K562 (cell line): ENCODE measurements at regions not wholly inside any gene's neighbourhood (a gene's known extent, or its start where the extent isn't known, plus 50 kb on each side); places are given as distances from the start of the nearest gene placed in this dataset.

Experiments used
- ATAC-seq: fragments of 200-7000 bp; cut with Tn5 transposase; 3 replicates; pipeline ENCODE4 v1.9.1; 2020; ENCODE audit warnings: moderate library complexity
- BruUV-seq: library from RNA; stranded (reverse); fragments of 400-500 nt; replicated peaks from 2 replicates; lab custom pipeline; 2021; lab: Mats Ljungman, UMichigan
- CTCF ChIA-PET: fragments of 300-600 bp; formaldehyde crosslinking; extraction: SDS; loops from one replicate; lab custom pipeline; 2021; ENCODE audit warnings: low intra/inter-chr PET ratio; lab: Yijun Ruan, JAX
- POLR2A ChIA-PET: fragments of 300-600, 350-650 bp; sonication (Branson Sonifier 250); formaldehyde crosslinking; extraction: SDS; loops from one replicate; lab custom pipeline; 2021; ENCODE audit warnings: antibody characterized with exemption, inconsistent platforms; lab: Yijun Ruan, JAX
- DNase-seq, 4 experiments: peaks; one replicate each; pipeline versions ENCODE4 v3.0.0 to v3.0.0-alpha.2; 2011 to 2018; ENCODE audit warnings: low spot score in 3 of 4, mixed read lengths in 3 of 4; ENCODE audit errors: extremely low read depth in 1 of 4
- FAIRE-seq: peaks from 2 replicates; lab custom pipeline; 2011; peaks lifted over from hg19 to GRCh38; lab: Jason Lieb, UNC
- H2AFZ ChIP-seq: 2 replicates; pipeline ENCODE4 v1.6.0; 2011; ENCODE audit warnings: low read depth, low read length, control low read depth, inconsistent platforms
- H3K27ac ChIP-seq: fragments of 200-600 bp; 3 replicates; pipeline ENCODE4 v1.8.0; 2011; ENCODE audit warnings: low read depth, mild to moderate bottlenecking, control low read depth, inconsistent platforms, low read length, moderate library complexity, mixed read lengths; ENCODE audit errors: extremely low read depth
- H3K27me3 ChIP-seq, 2 experiments: fragments of 300-600 bp in 1 of 2; 2 replicates in 1 of 2; 3 replicates in 1 of 2; pipeline versions ENCODE4 v1.6.0 to v1.8.0; 2011; ENCODE audit warnings: inconsistent platforms in 2 of 2, low read length in 2 of 2, mild to moderate bottlenecking in 1 of 2, mixed read lengths in 1 of 2, moderate library complexity in 1 of 2; ENCODE audit not compliant: control insufficient read depth in 2 of 2, insufficient read depth in 2 of 2
- H3K36me3 ChIP-seq: fragments of 300-600 bp; 3 replicates; pipeline ENCODE4 v1.8.0; 2011; ENCODE audit warnings: mild to moderate bottlenecking, low read length, inconsistent platforms; ENCODE audit not compliant: control insufficient read depth, insufficient read depth
- H3K4me1 ChIP-seq, 2 experiments: fragments of 200-600 bp in 1 of 2; replicated peaks in 1 of 2; 2 replicates in 1 of 2; 3 replicates in 1 of 2; pipeline versions ENCODE4 v1.5.1 to v1.8.0; 2011; ENCODE audit warnings: inconsistent platforms in 2 of 2, low read length in 2 of 2, mild to moderate bottlenecking in 1 of 2, mixed read lengths in 1 of 2, moderate library complexity in 1 of 2; ENCODE audit not compliant: control insufficient read depth in 2 of 2, insufficient read depth in 2 of 2
- H3K4me2 ChIP-seq: 2 replicates; pipeline ENCODE4 v1.6.1; 2011; ENCODE audit warnings: low read length, control low read depth, inconsistent platforms, mixed read lengths; ENCODE audit not compliant: insufficient read depth
- H3K4me3 ChIP-seq: fragments of 200-600 bp; sonication (generic), shearing (Covaris generic); 2 replicates; pipeline ENCODE4 v1.5.1; 2016; ENCODE audit warnings: control low read depth, inconsistent platforms
- H3K79me2 ChIP-seq: fragments of 200-600 bp; 3 replicates; pipeline ENCODE4 v1.8.0; 2011; ENCODE audit warnings: low read length, inconsistent platforms; ENCODE audit not compliant: control insufficient read depth, insufficient read depth
- H3K9ac ChIP-seq, 2 experiments: 2 replicates each; pipeline versions ENCODE4 v1.6.0 to v1.6.1; 2011; ENCODE audit warnings: low read depth in 2 of 2, low read length in 2 of 2, control low read depth in 1 of 2, inconsistent platforms in 1 of 2, mild to moderate bottlenecking in 1 of 2, mixed read lengths in 1 of 2; ENCODE audit not compliant: insufficient read depth in 1 of 2
- H3K9me1 ChIP-seq: one replicate; pipeline ENCODE4 v1.6.0; 2011; ENCODE audit warnings: inconsistent platforms, mild to moderate bottlenecking, low read length, moderate library complexity; ENCODE audit not compliant: control insufficient read depth, insufficient read depth
- H3K9me3 ChIP-seq: replicated peaks from 2 replicates; pipeline ENCODE4 v1.5.1; 2011; ENCODE audit warnings: low read depth, low read length, inconsistent platforms; ENCODE audit not compliant: control insufficient read depth, insufficient read depth
- H4K20me1 ChIP-seq: replicated peaks from 2 replicates; pipeline ENCODE4 v1.6.1; 2011; ENCODE audit warnings: low read length, inconsistent platforms, mixed read lengths; ENCODE audit not compliant: control insufficient read depth, insufficient read depth
- BCOR ChIP-seq: fragments of 450-650 bp; IDR thresholded peaks from 2 replicates; pipeline ENCODE4 v1.6.1; 2016
- CHD7 ChIP-seq: fragments of 200-600 bp; sonication (generic); IDR thresholded peaks from one replicate; pipeline ENCODE4 v1.6.1; 2012; ENCODE audit warnings: mild to moderate bottlenecking, low read depth, low read length, inconsistent platforms
- KDM1A ChIP-seq, 2 experiments: fragments of 450-650 bp; IDR thresholded peaks; 2 replicates each; pipeline ENCODE4 v1.6.1; 2016; ENCODE audit warnings: mild to moderate bottlenecking in 2 of 2
- NFE2 ChIP-seq: IDR thresholded peaks from 2 replicates; pipeline ENCODE4 v1.6.1; 2014; ENCODE audit warnings: antibody characterized with exemption, low read depth
- RBM25 ChIP-seq: fragments of 200-400 bp; formaldehyde crosslinking; IDR thresholded peaks from 2 replicates; pipeline ENCODE4 v1.6.1; 2018; ENCODE audit warnings: low read length, low read depth, moderate library complexity; ENCODE audit not compliant: severe bottlenecking
- RCOR1 ChIP-seq, 2 experiments: IDR thresholded peaks; 2 replicates each; pipeline ENCODE4 v1.6.1; 2012; ENCODE audit warnings: low read depth in 2 of 2, low read length in 2 of 2, borderline replicate concordance in 1 of 2, improper control_type of control experiment in 1 of 2
- ZNF445 ChIP-seq: fragments of 250-450 bp; sonication (Bioruptor Pico); IDR thresholded peaks from 2 replicates; pipeline ENCODE4 v1.4.0; 2020; ENCODE audit warnings: low read depth, mild to moderate bottlenecking, moderate library complexity
- in situ Hi-C: fragments of 300-500 bp; cut with MboI; formaldehyde crosslinking; loops from 4 replicates; pipeline ENCODE4 v1.15.0; 2018; ENCODE audit warnings: inconsistent platforms, mixed read lengths
- intact Hi-C: fragments of 100-400 bp; cut with micrococcal nuclease; formaldehyde crosslinking; loops from 2 replicates; pipeline ENCODE4 v1.14.2; 2022

- no peaks in the 10 kb centered on the region for H3K79me2 ChIP-seq
- no peak overlapping the region for H3K4me2 ChIP-seq
- no peak overlapping the region for H3K9ac ChIP-seq
- no peak overlapping the region for H3K27ac ChIP-seq
- no peak overlapping the region for H3K4me3 ChIP-seq
- no peaks in the 10 kb centered on the region for H3K9me1 ChIP-seq
- ATAC-seq: no peak
- intact Hi-C loops (no loop called here), in situ Hi-C loops (no loop called here)
- H3K4me1 ChIP-seq: peaks cover 0 to 20% of the 10 kb centered on the region in 2 experiments; a peak in 2 of 5 replicates
- H3K27me3 ChIP-seq: no peaks in the 10 kb centered on the region
- no TSS peak for BruUV-seq
- POLR2A ChIA-PET: interaction anchor here (1.2 kb wide), 1 partner anchor 10 kb away, joined by 3 read pairs; no protein-coding TSS in a partner anchor
- TF ChIP-seq NFE2 (no peak), ZNF445 (CRISPR knock-in tag) (no peak), KDM1A (IDR thresholded peaks at IDR 0.05) (0 out of 4 replicates have a peak, but pooled peaks have one; percentile 13 to 46), RBM25 (peak; percentile 80), RCOR1 (IDR thresholded peaks at IDR 0.05; ENCODE audit: borderline replicate concordance in 1 of 2, low read depth in 2 of 2, low read length in 2 of 2) (0 out of 4 replicates have a peak, but pooled peaks of 1 of the 2 experiments have one; percentile 6), CHD7 (no peak), BCOR (peak; percentile 65)
- no peak for DNase-seq
- H3K9me3 ChIP-seq: peaks cover 3% of the 10 kb centered on the region
- no peak for FAIRE-seq
- H4K20me1 ChIP-seq: no peaks in the 10 kb centered on the region
- CTCF ChIA-PET: no interaction called here
- H2AFZ ChIP-seq: no peak overlapping the region
- no peaks in the 10 kb centered on the region for H3K36me3 ChIP-seq
These were observed 204.0 kb upstream of the MYLIP start for GRCh38 chr6:15924893-15925292.
